Activated naive CD8-positive, alpha-beta T cell treated with anti-CD3 and anti-CD28 coated beads, Interleukin-2, amount 10 ng/mL, durations not matched to agents 7 days and 5 days (primary cell): ENCODE measurements at regions not wholly inside any gene's neighbourhood (a gene's known extent, or its start where the extent isn't known, plus 50 kb on each side); places are given as distances from the start of the nearest gene placed in this dataset.

ENCODE experiments used
- ATAC-seq: fragments of 150-1000 bp; cut with Tn5 transposase; one replicate; pipeline ENCODE4 v1.10.0; 2021; ENCODE audit warnings: low read depth, moderate library complexity
- POLR2A ChIA-PET: fragments of 350-600 bp; sonication (Branson Sonifier 250); formaldehyde crosslinking; loops from one replicate; lab custom pipeline; 2021; ENCODE audit warnings: antibody characterized with exemption; lab: Charles Lee
- DNase-seq: peaks from one replicate; pipeline ENCODE4 v3.0.0; 2021
- H3K27ac Mint-ChIP-seq: one replicate; pipeline ENCODE4 v1.8.0; 2022; ENCODE audit warnings: mild to moderate bottlenecking, mixed read lengths
- H3K27me3 Mint-ChIP-seq: one replicate; pipeline ENCODE4 v1.8.0; 2022; ENCODE audit warnings: mild to moderate bottlenecking, moderate library complexity, mixed read lengths
- H3K36me3 Mint-ChIP-seq: one replicate; pipeline ENCODE4 v1.8.0; 2021; ENCODE audit warnings: mild to moderate bottlenecking, mixed read lengths
- H3K4me1 Mint-ChIP-seq: one replicate; pipeline ENCODE4 v1.8.0; 2021; ENCODE audit warnings: mixed read lengths
- H3K4me3 Mint-ChIP-seq: one replicate; pipeline ENCODE4 v1.8.0; 2022; ENCODE audit warnings: mild to moderate bottlenecking, moderate library complexity, mixed read lengths
- H3K9me3 Mint-ChIP-seq: one replicate; pipeline ENCODE4 v1.8.0; 2021; ENCODE audit warnings: mixed read lengths

DNA sequence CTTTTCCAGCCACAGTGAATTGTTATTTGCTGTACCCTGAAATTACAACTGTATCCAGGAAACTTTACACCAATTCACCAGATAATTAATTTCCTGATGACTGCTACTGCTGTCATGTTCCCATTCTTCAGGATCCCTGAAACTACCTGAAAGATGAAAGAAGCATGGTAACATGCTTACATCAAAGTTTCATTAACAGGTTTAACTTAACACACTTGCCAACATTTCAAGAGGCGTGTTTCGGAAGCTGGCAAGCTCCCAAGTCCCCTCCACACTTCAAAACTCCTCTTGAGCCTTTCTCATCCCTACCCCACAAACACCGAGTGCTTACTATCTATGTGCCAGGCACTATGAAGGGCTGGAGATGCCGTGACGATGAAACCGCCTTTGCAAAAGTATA, 88.6 kb downstream of the MPP7 start:
- peaks cover 8% of the 10 kb centered on the region for H3K4me1 Mint-ChIP-seq
- peaks cover 9% of the 10 kb centered on the region for H3K36me3 Mint-ChIP-seq
- POLR2A ChIA-PET = no interaction called here
- no peaks in the 10 kb centered on the region for H3K27me3 Mint-ChIP-seq
- no peak for ATAC-seq
- no peak for DNase-seq
- no peaks in the 10 kb centered on the region for H3K9me3 Mint-ChIP-seq
- no peak overlapping the region for H3K27ac Mint-ChIP-seq
- no peak overlapping the region for H3K4me3 Mint-ChIP-seq

DNA sequence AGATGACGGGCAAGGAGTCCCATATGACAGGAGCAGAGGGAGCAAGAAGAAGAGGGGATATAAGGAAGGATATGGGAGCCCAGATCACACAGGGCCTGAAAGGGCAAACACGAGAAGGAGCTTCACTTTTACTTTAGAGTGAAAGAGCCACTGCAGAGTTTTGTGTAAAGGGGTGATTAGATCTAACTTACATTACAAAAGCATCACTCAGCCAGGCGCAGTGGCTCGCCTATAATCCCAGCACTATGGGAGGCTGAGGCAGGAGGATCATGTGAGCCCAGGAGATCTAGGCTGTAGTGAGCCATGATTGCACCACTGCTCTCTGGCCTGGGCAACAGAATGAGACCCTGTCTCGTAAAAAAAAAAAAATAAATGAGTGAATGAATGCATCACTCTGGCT, 91.1 kb downstream of the MPP7 start:
- H3K9me3 Mint-ChIP-seq = peaks cover 1% of the 10 kb centered on the region
- no peak for DNase-seq
- POLR2A ChIA-PET = no interaction called here
- H3K27ac Mint-ChIP-seq = no peak overlapping the region
- H3K36me3 Mint-ChIP-seq = peaks cover 11% of the 10 kb centered on the region
- no peaks in the 10 kb centered on the region for H3K27me3 Mint-ChIP-seq
- no peak overlapping the region for H3K4me3 Mint-ChIP-seq
- ATAC-seq = no peak
- peaks cover 3% of the 10 kb centered on the region for H3K4me1 Mint-ChIP-seq

DNA sequence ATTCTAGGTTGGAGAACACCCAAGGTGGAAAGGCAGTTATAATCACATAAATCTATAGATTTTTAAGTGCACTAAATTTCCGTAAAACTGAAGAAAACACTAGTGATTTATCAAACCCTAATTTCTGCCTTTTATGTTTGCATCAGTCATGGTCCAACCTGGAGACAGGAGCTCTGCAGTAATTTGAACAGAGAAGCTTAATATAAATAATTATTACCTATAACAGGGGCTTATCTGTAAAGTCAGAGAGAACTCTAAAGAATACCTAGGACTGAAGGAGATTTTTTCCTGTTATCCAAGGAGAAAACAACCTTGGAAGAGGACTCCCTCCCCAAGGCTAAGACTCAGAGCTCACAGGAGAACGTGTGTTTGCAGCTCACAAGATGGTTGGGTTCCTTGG, 95.1 kb downstream of the MPP7 start:
- Mint-ChIP-seq H3K27me3 (no peaks in the 10 kb centered on the region), H3K27ac (no peak overlapping the region), H3K4me3 (no peak overlapping the region), H3K4me1 (peaks cover 1% of the 10 kb centered on the region), H3K9me3 (peaks cover 1% of the 10 kb centered on the region), H3K36me3 (peaks cover 15% of the 10 kb centered on the region)
- ATAC-seq (no peak), DNase-seq (no peak)
- POLR2A ChIA-PET = no interaction called here

DNA sequence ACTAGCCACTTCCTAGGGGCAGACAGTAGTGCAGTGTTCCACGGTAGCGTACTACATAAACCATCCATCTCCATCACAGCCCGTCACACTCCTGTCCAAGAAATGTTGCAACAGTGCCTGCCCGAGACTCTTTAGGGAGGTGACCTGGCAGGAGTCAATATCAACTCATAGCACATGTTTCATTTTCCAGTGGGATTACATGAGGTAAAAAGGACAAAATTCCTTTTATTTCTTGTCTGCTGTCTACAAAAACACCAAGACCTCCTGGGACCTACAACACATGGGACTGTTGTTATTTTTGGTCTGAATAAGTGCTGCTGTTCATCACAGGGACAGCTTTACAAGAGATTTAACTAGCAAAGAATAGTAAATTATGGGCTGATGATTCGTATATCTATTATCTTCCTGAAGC, 99.9 kb downstream of the MPP7 start:
- DNase-seq (no peak), ATAC-seq (no peak)
- Mint-ChIP-seq H3K27ac (no peak overlapping the region), H3K9me3 (no peaks in the 10 kb centered on the region), H3K4me3 (no peak overlapping the region), H3K36me3 (peaks cover 11% of the 10 kb centered on the region), H3K4me1 (no peaks in the 10 kb centered on the region), H3K27me3 (no peaks in the 10 kb centered on the region)
- POLR2A ChIA-PET = no interaction called here

DNA sequence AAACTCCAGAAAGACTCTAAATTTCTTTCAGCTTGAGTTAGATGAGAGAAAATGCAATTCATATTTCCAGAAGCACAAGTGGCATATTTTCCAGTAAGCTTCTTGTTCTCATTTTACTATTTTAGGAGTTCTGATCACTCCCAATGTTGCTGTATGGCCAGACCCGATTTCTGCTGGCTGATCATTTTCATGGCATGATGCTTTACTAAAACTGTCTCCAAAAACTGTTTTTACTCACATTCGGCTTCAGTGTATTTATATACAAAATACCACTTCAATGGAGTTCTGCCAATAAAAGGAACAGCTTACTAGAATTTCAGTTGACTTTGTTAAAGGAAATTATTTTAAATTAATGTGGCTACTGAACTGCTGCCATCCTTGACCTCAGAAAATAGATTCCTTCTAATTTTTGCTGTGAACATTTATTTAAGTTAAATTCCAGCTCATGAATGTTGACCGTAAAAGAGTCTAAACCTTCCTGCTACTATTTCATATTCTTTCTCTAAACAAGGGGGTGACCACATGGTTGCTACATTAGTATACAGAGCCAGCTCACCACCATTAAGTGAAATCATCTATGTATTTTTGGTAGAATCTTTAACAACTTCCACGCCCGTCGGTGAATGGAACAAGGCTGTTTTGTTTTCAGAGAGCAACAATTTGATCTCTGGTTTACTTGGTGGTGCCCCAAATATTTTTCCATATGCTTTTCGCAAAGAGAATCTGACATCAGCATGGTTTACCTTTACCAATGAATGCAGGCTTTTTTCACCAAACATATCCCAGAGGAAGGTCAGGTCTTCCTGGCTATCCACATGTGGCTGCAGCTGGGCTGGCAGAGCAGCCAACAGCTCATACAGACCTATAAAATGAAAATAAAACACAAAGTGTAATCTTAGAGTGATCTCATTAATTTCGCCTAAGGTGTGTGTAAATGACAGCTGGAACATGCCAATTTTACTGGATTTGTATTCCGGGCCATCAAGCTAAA, 101.2 kb downstream of the MPP7 start:
- Mint-ChIP-seq H3K4me3 (no peak overlapping the region), H3K4me1 (no peaks in the 10 kb centered on the region), H3K9me3 (no peaks in the 10 kb centered on the region), H3K36me3 (peaks cover 11% of the 10 kb centered on the region), H3K27ac (no peak overlapping the region), H3K27me3 (no peaks in the 10 kb centered on the region)
- ATAC-seq (no peak), DNase-seq (no peak)
- POLR2A ChIA-PET = no interaction called here

DNA sequence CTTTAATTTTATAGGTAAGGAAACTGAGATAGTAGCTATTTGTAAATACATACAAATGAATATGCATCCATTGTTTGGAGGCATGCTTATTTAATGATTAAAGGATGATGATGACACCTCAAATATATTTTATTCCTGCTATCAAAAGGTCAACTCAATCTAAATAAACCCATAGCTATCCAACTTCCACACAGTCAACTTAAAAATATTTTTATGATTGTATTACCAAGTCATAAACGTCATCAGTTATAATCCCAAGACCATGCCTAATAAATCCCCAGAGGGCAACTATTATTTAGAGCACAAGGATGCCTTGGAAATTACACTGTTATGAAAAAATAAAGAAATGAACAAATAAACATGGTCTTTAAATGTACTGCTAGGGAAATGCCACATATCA, 102.1 kb downstream of the MPP7 start:
- no peaks in the 10 kb centered on the region for H3K9me3 Mint-ChIP-seq
- no peak overlapping the region for H3K27ac Mint-ChIP-seq
- H3K36me3 Mint-ChIP-seq = peaks cover 9% of the 10 kb centered on the region
- ATAC-seq (no peak), DNase-seq (no peak)
- no peak overlapping the region for H3K4me3 Mint-ChIP-seq
- no peaks in the 10 kb centered on the region for H3K4me1 Mint-ChIP-seq
- H3K27me3 Mint-ChIP-seq = no peaks in the 10 kb centered on the region
- POLR2A ChIA-PET = no interaction called here

DNA sequence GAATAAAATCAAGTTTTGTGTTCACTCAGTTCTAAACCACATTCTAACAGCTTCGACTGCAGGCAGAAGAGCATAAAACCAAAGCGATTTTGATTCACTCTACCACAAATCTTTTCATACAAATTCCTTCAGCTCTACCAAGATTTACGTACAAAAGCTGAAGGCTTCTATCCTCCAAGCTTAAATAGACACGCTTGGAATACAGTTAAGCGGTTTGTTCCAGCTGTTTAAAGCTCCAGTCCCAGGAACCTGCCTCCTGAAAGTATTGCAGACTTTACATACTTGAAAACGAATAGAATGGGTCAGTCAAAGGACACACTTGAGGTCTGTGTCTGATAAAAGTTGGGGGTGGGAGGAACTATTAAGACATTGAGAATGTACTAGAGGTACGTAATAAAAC, 102.9 kb downstream of the MPP7 start:
- no peaks in the 10 kb centered on the region for H3K9me3 Mint-ChIP-seq
- no peak overlapping the region for H3K27ac Mint-ChIP-seq
- H3K36me3 Mint-ChIP-seq = peaks cover 11% of the 10 kb centered on the region
- H3K4me1 Mint-ChIP-seq = no peaks in the 10 kb centered on the region
- no peak overlapping the region for H3K4me3 Mint-ChIP-seq
- DNase-seq (no peak), ATAC-seq (no peak)
- no peaks in the 10 kb centered on the region for H3K27me3 Mint-ChIP-seq
- POLR2A ChIA-PET = no interaction called here

DNA sequence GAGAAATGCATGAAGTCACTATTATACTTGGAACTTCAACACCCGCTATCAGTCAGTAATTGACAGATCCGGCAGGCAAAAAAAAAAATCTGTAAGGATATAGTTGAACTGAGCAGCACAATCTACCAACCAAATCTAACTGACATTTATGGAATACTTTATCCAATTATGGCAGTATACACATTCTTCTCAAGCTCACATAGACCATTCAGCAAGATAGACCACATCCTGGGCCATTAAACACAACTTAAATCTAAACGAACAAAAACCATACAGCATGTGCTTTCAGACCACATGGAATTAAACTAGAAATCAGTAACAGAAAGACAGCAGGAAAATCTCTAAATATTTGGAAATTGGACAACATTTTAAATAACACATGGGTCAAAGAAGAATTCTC, 112.7 kb downstream of the MPP7 start:
- Mint-ChIP-seq H3K27ac (no peak overlapping the region), H3K27me3 (no peaks in the 10 kb centered on the region), H3K36me3 (peaks cover 3% of the 10 kb centered on the region), H3K4me3 (no peak overlapping the region), H3K4me1 (peaks cover 7% of the 10 kb centered on the region), H3K9me3 (no peaks in the 10 kb centered on the region)
- POLR2A ChIA-PET = no interaction called here
- no peak for ATAC-seq
- DNase-seq = no peak

DNA sequence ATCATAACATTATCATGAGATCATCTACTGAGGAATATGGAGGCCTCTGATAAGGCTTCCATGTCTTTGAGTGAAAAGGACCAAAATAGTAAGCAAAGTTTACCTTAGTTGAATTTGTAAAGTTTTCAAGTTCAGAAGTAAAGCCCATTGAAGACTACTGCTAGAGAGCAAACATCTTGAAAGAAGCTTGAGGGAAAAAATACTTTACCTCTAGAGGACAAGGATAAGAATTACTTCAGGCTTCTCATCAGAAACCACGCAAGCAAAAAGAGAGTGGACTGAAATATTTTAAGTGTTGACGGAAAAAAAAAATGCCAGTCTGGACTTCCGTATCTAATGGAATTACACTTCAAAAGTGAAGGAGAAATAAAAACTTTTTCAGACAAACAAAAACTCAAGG, 114.3 kb downstream of the MPP7 start:
- ATAC-seq (no peak), DNase-seq (no peak)
- POLR2A ChIA-PET = no interaction called here
- Mint-ChIP-seq H3K36me3 (peaks cover 3% of the 10 kb centered on the region), H3K27ac (no peak overlapping the region), H3K4me3 (no peak overlapping the region), H3K9me3 (no peaks in the 10 kb centered on the region), H3K4me1 (peaks cover 7% of the 10 kb centered on the region), H3K27me3 (no peaks in the 10 kb centered on the region)

DNA sequence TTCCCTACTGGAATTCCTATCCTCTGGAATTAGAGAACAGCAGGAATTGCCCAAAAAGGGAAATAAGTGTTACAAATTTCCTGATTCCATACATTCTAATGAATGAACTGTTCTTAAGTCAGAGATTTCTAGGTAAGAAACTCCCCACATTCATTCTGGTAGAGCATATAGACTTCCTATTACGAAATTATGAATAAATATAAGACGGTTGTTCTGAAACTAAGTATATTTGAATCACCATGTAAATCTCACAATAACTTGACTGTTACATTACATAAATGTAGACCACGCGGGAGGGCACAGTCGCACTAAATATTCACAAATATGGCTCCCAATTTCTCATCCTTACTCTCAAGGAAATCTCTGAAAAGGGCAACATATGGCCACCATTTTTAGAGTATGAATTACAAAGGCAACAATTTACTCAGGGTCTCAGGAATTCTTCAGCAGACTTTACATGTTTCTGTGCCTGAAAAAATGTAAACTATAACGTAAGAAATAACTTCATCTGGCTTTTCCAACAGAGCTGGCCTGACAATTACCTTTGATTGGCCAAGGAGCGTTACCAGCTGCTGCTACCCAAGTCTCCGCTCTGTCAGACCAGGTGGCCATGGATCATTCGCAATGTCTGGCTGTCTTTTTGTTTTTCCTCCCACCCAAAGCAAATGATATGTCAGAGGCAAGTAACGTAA, 115.8 kb downstream of the MPP7 start:
- H3K4me1 Mint-ChIP-seq = peaks cover 7% of the 10 kb centered on the region
- H3K27ac Mint-ChIP-seq = no peak overlapping the region
- POLR2A ChIA-PET = no interaction called here
- H3K27me3 Mint-ChIP-seq = no peaks in the 10 kb centered on the region
- no peak overlapping the region for H3K4me3 Mint-ChIP-seq
- no peak for DNase-seq
- peaks cover 2% of the 10 kb centered on the region for H3K36me3 Mint-ChIP-seq
- no peak for ATAC-seq
- no peaks in the 10 kb centered on the region for H3K9me3 Mint-ChIP-seq

DNA sequence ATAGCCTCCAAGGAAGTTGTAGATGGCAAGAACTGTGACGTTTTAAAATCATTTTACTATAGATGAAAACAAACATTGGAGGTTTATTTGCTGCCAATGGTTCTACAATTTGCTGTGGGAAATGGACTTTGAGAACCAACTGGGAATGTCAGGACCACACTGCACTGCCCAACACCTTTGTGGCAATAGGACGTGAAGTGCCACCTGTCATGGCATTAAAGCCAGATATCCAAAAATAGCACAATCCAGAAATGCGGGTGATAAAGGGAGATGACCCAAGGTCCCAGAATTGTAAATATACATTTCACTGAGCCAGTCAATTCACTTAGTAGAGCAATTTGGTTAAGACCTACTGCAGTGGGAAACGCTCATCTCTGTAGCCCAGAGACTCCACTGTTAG, 116.4 kb downstream of the MPP7 start:
- Mint-ChIP-seq H3K27me3 (no peaks in the 10 kb centered on the region), H3K9me3 (no peaks in the 10 kb centered on the region), H3K27ac (no peak overlapping the region), H3K4me1 (peaks cover 7% of the 10 kb centered on the region), H3K4me3 (no peak overlapping the region), H3K36me3 (peaks cover 2% of the 10 kb centered on the region)
- DNase-seq = no peak
- POLR2A ChIA-PET = no interaction called here
- no peak for ATAC-seq

DNA sequence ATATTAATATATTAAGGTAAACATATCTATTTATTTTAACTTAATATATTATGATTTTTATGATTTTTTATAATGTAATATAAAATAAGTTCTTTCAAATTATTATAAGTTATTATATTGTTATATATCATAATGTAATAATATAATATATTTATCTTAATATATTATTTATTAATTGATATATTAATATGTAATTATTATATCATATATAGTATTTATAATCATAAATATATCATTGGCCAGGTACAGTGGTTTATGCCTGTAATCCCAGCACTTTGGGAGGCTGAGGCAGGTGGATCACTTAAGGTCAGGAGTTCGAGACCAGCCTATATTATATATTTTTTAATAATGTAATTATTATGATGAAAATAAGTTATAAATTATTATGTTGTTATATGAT, 118.1 kb downstream of the MPP7 start:
- Mint-ChIP-seq H3K27ac (no peak overlapping the region), H3K4me3 (no peak overlapping the region), H3K27me3 (no peaks in the 10 kb centered on the region), H3K36me3 (peaks cover 1% of the 10 kb centered on the region), H3K9me3 (no peaks in the 10 kb centered on the region), H3K4me1 (peaks cover 1% of the 10 kb centered on the region)
- POLR2A ChIA-PET = no interaction called here
- DNase-seq = no peak
- ATAC-seq = no peak

DNA sequence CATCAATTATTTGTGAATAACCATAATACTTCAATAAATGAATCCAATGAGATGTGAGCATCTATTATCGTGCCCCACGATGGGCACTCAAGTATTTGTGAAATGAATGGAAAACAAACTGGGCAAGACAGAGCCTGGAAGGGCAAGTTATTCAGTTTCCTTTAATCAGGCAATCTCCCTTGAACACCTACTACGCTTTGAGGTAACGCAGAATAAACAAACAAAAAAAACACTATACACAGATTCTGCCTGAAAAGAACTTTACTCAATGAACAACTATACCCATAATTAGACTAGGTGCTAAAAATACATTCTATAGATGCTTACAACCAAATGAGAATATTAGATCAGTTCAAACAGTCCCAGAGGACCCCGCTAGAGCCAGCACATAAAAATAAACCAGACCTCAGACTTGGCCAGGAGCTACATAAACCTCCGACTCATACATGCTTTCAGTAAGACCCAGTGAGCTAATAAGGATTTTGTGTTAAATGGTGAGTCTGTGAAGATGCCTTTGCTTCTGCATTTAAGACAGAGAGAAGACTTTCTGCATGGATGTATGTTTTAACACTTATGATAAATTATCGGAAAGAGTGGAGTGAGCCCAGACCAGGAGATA, 121.3 kb downstream of the MPP7 start:
- Mint-ChIP-seq H3K9me3 (no peaks in the 10 kb centered on the region), H3K4me3 (no peak overlapping the region), H3K27me3 (no peaks in the 10 kb centered on the region), H3K4me1 (peaks cover 15% of the 10 kb centered on the region), H3K36me3 (no peaks in the 10 kb centered on the region), H3K27ac (no peak overlapping the region)
- ATAC-seq = no peak
- DNase-seq = no peak
- POLR2A ChIA-PET = no interaction called here

DNA sequence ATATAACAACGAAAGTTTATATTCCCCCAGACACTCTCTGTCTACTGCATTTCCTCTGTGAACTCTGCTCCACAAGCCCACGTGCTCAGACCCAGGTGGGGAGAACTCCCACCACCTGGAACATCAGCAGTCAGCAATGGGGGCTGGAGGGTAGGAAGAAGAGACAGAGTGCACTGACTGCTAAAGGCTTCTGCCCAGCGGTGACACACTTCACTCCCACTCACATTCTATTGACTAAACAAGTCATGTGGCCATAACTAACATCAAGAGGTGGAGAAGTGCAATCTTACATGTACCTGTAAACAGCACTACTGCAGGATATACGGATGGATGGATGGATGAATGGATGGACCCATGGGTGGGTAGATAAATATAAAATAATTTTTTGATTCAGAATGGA, 122.2 kb downstream of the MPP7 start:
- POLR2A ChIA-PET = no interaction called here
- no peak for ATAC-seq

More for the DNA sequence above, 122.2 kb downstream of the MPP7 start:
- Mint-ChIP-seq H3K36me3 (no peaks in the 10 kb centered on the region), H3K27ac (no peak overlapping the region), H3K4me3 (no peak overlapping the region), H3K27me3 (no peaks in the 10 kb centered on the region), H3K4me1 (peaks cover 15% of the 10 kb centered on the region), H3K9me3 (no peaks in the 10 kb centered on the region)
- no peak for DNase-seq
